H1 (cell line): ENCODE measurements at regions not wholly inside any gene's neighbourhood (a gene's known extent, or its start where the extent isn't known, plus 50 kb on each side); places are given as distances from the start of the nearest gene placed in this dataset.
A peak's percentile ranks its signal among the peaks of the same experiment; 100 is the strongest.

Source experiments
- CTCF ChIA-PET: fragments of 300-600 bp; sonication (Branson Sonifier 250); formaldehyde crosslinking; loops from one replicate; lab custom pipeline; 2021; ENCODE audit not compliant: partially characterized antibody; lab: Charles Lee
- POLR2A ChIA-PET: fragments of 300-600 bp; sonication (Branson Sonifier 250); formaldehyde crosslinking; loops from one replicate; lab custom pipeline; 2021; ENCODE audit warnings: inconsistent platforms; ENCODE audit not compliant: partially characterized antibody; lab: Charles Lee
- DNase-seq, 2 experiments: peaks; one replicate each; pipeline versions ENCODE4 v3.0.0 to v3.0.0-alpha.2; 2010 to 2022; ENCODE audit warnings: low spot score in 2 of 2, low read depth in 1 of 2, mixed read lengths in 1 of 2
- FAIRE-seq: peaks from 2 replicates; lab custom pipeline; 2011; peaks lifted over from hg19 to GRCh38; lab: Jason Lieb, UNC
- H2AFZ ChIP-seq: 2 replicates; pipeline ENCODE4 v1.8.1; 2012; ENCODE audit warnings: low read length, inconsistent platforms
- H2AK5ac ChIP-seq: 2 replicates; pipeline ENCODE4 v1.6.1; 2013; ENCODE audit warnings: low read depth, low read length
- H2BK120ac ChIP-seq: replicated peaks from 2 replicates; pipeline ENCODE3; 2013; ENCODE audit warnings: low read depth, low read length, inconsistent platforms
- H2BK12ac ChIP-seq: 2 replicates; pipeline ENCODE4 v1.6.1; 2013; ENCODE audit warnings: low read depth, low read length
- H2BK15ac ChIP-seq: 2 replicates; pipeline ENCODE4 v1.6.1; 2013; ENCODE audit warnings: low read length
- H2BK20ac ChIP-seq: 2 replicates; pipeline ENCODE4 v1.6.1; 2013; ENCODE audit warnings: low read length
- H2BK5ac ChIP-seq: 2 replicates; pipeline ENCODE4 v1.6.1; 2013; ENCODE audit warnings: low read depth, low read length
- H3K14ac ChIP-seq: 2 replicates; pipeline ENCODE4 v1.6.1; 2013; ENCODE audit warnings: inconsistent platforms; ENCODE audit not compliant: insufficient read length
- H3K18ac ChIP-seq: 2 replicates; pipeline ENCODE4 v1.6.1; 2013; ENCODE audit warnings: low read length; ENCODE audit errors: extremely low read depth
- H3K23ac ChIP-seq: 2 replicates; pipeline ENCODE4 v1.6.1; 2013; ENCODE audit warnings: inconsistent platforms; ENCODE audit not compliant: insufficient read length
- H3K23me2 ChIP-seq: 2 replicates; pipeline ENCODE4 v1.6.1; 2013; ENCODE audit warnings: low read depth, low read length
- H3K27ac ChIP-seq: 2 replicates; pipeline ENCODE4 v1.6.1; 2011; ENCODE audit warnings: low read depth, low read length, inconsistent platforms
- H3K27me3 ChIP-seq, 4 experiments: replicated peaks in 1 of 4; 1 replicate in 1 of 4; 2 replicates in 3 of 4; pipeline versions ENCODE4 v1.6.1 to v1.8.1; 2011 to 2013; ENCODE audit warnings: low read length in 3 of 4, mild to moderate bottlenecking in 3 of 4, inconsistent platforms in 2 of 4, mixed read lengths in 2 of 4, moderate library complexity in 1 of 4; ENCODE audit not compliant: control insufficient read depth in 3 of 4, insufficient read depth in 3 of 4; ENCODE audit errors: extremely low read depth in 1 of 4
- H3K36me3 ChIP-seq, 4 experiments: 2 replicates each; pipeline versions ENCODE4 v1.6.1 to v1.8.1; 2011 to 2013; ENCODE audit warnings: mild to moderate bottlenecking in 4 of 4, low read length in 3 of 4, moderate library complexity in 2 of 4, control low read depth in 1 of 4, inconsistent platforms in 1 of 4; ENCODE audit not compliant: insufficient read depth in 4 of 4, control insufficient read depth in 2 of 4
- H3K4ac ChIP-seq: replicated peaks from 2 replicates; pipeline ENCODE3; 2013; ENCODE audit warnings: low read length, low read depth, mixed read lengths, inconsistent platforms; ENCODE audit not compliant: insufficient read length
- H3K4me1 ChIP-seq, 4 experiments: replicated peaks in 1 of 4; 1 replicate in 1 of 4; 2 replicates in 3 of 4; pipeline versions ENCODE4 v1.6.1 to v1.8.1; 2011 to 2013; ENCODE audit warnings: low read length in 3 of 4, inconsistent platforms in 2 of 4, mixed read lengths in 1 of 4; ENCODE audit not compliant: insufficient read depth in 4 of 4, control insufficient read depth in 3 of 4
- H3K4me2 ChIP-seq, 2 experiments: 2 replicates each; pipeline versions ENCODE4 v1.6.1 to v1.8.1; 2011 to 2013; ENCODE audit warnings: low read depth in 2 of 2, low read length in 2 of 2, control low read depth in 1 of 2, inconsistent platforms in 1 of 2, mild to moderate bottlenecking in 1 of 2; ENCODE audit not compliant: insufficient read depth in 1 of 2
- H3K4me3 ChIP-seq, 4 experiments: fragments of 200-600, 300-600 bp in 1 of 4; sonication (generic), shearing (Covaris generic), sonication (Bioruptor Twin) in 1 of 4; 2 replicates each; pipeline versions ENCODE4 v1.5.1 to v1.8.1; 2011 to 2016; ENCODE audit warnings: low read length in 4 of 4, low read depth in 3 of 4, control low read depth in 2 of 4, inconsistent platforms in 2 of 4, mild to moderate bottlenecking in 2 of 4, mixed read lengths in 1 of 4, moderate library complexity in 1 of 4; ENCODE audit not compliant: insufficient read depth in 2 of 4; ENCODE audit errors: extremely low read depth in 1 of 4
- H3K56ac ChIP-seq: replicated peaks from 2 replicates; pipeline ENCODE3; 2013; ENCODE audit warnings: low read depth, mild to moderate bottlenecking, mixed read lengths, low read length, inconsistent platforms; ENCODE audit not compliant: insufficient read length
- H3K79me1 ChIP-seq: 2 replicates; pipeline ENCODE4 v1.6.1; 2013; ENCODE audit warnings: low read depth, low read length, control low read depth
- H3K79me2 ChIP-seq, 2 experiments: 2 replicates each; pipeline versions ENCODE4 v1.6.1 to v1.8.1; 2012 to 2013; ENCODE audit warnings: low read length in 2 of 2, mild to moderate bottlenecking in 2 of 2, inconsistent platforms in 1 of 2; ENCODE audit not compliant: insufficient read depth in 2 of 2, control insufficient read depth in 1 of 2
- H3K9ac ChIP-seq, 4 experiments: replicated peaks in 1 of 4; 1 replicate in 1 of 4; 2 replicates in 3 of 4; pipeline versions ENCODE4 v1.6.1 to v1.8.1; 2011 to 2013; ENCODE audit warnings: low read depth in 3 of 4, low read length in 3 of 4, control low read depth in 2 of 4, mild to moderate bottlenecking in 2 of 4, moderate library complexity in 2 of 4, inconsistent platforms in 1 of 4; ENCODE audit errors: extremely low read depth in 1 of 4
- H3K9me3 ChIP-seq, 2 experiments: 2 replicates each; pipeline versions ENCODE4 v1.6.1 to v1.8.1; 2012 to 2013; ENCODE audit warnings: mild to moderate bottlenecking in 2 of 2, moderate library complexity in 2 of 2, control low read depth in 1 of 2, inconsistent platforms in 1 of 2, low read depth in 1 of 2, low read length in 1 of 2, mixed read lengths in 1 of 2; ENCODE audit not compliant: insufficient read depth in 2 of 2
- H4K20me1 ChIP-seq, 2 experiments: replicated peaks in 1 of 2; 2 replicates each; pipeline versions ENCODE3 to v1.8.1; 2011 to 2013; ENCODE audit warnings: inconsistent platforms in 2 of 2, low read length in 2 of 2, mild to moderate bottlenecking in 1 of 2; ENCODE audit not compliant: insufficient read depth in 2 of 2, control insufficient read depth in 1 of 2
- H4K5ac ChIP-seq: 2 replicates; pipeline ENCODE4 v1.6.1; 2013; ENCODE audit warnings: low read length, low read depth, mixed read lengths, inconsistent platforms; ENCODE audit not compliant: insufficient read length
- H4K8ac ChIP-seq: 2 replicates; pipeline ENCODE4 v1.8.0; 2013; ENCODE audit warnings: mild to moderate bottlenecking, moderate library complexity, low read length, inconsistent platforms; ENCODE audit not compliant: insufficient read depth; ENCODE audit errors: extremely low read depth
- H4K91ac ChIP-seq: replicated peaks from 2 replicates; pipeline ENCODE3; 2013; ENCODE audit warnings: low read length, mixed read lengths, inconsistent platforms; ENCODE audit not compliant: insufficient read length
- ASH2L ChIP-seq: fragments of 200-600, 300-600 bp; sonication (generic); IDR thresholded peaks from one replicate; pipeline ENCODE4 v1.7.1; 2017; ENCODE audit warnings: low read length
- CHD1 ChIP-seq: IDR thresholded peaks from 2 replicates; pipeline ENCODE4 v1.6.1; 2012; ENCODE audit warnings: low read depth, low read length, improper control_type of control experiment
- EP300 ChIP-seq, 2 experiments: IDR thresholded peaks; 1 replicate in 1 of 2; 2 replicates in 1 of 2; pipeline ENCODE4 v1.6.1; 2011 to 2012; ENCODE audit warnings: low read depth in 2 of 2, low read length in 2 of 2, mild to moderate bottlenecking in 2 of 2, borderline replicate concordance in 1 of 2, inconsistent platforms in 1 of 2, moderate library complexity in 1 of 2
- FOSL1 ChIP-seq: IDR thresholded peaks from 2 replicates; pipeline ENCODE4 v1.6.1; 2011; ENCODE audit warnings: mild to moderate bottlenecking, low read depth, low read length, moderate library complexity; ENCODE audit not compliant: insufficient read depth
- POU5F1 ChIP-seq: IDR thresholded peaks from 2 replicates; pipeline ENCODE4 v1.6.1; 2011; ENCODE audit warnings: low read depth, mild to moderate bottlenecking, low read length, moderate library complexity
- WGBS, 2 experiments: shearing (Covaris generic) in 1 of 2; methylation state at CpG; one replicate each; pipeline versions ENCODE4 v1.1.6 to v1.1.7; 2013 to 2015; ENCODE audit warnings: low lambda C conversion rate in 2 of 2, mixed read lengths in 2 of 2, inconsistent platforms in 1 of 2, low coverage in 1 of 2, missing lambda C conversion rate in 1 of 2; ENCODE audit not compliant: insufficient replicate concordance in 2 of 2, insufficient coverage in 1 of 2, insufficient read length in 1 of 2; ENCODE audit errors: extremely low coverage in 1 of 2, missing lambda C conversion rate in 1 of 2; 5-methylcytosine and 5-hydroxymethylcytosine counted together
- TF ChIP-seq, protein P1 (sequence below): IDR thresholded peaks from 2 replicates; pipeline ENCODE4 v1.6.1; 2011; ENCODE audit warnings: low read length, improper control_type of control experiment

DNA sequence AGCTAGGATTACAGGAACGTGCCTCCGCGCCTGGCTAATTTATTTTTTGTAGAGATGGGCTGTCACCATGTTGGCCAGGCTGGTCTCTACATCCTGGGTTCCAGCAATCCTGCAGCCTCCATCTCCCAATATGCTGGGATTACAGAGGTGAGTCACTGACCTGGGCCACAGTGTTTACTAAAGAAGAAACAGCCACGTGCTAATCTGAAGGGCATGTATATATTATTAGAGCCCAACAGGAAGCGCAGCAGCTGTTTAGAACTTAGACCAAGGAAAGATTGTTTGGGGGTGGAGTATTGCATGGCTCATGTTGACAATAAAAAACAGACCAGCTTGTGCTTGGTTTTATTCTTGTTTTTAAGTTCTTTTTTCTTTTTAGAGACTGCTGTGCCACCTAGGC, 60.2 kb downstream of the HAPSTR1 start:
- H3K36me3 ChIP-seq, result no peaks in the 10 kb centered on the region
- no peak overlapping the region for H2BK15ac ChIP-seq
- POLR2A ChIA-PET, result interaction anchor here (1.8 kb wide), 1 partner anchor 12 kb away, joined by 3 read pairs; no protein-coding TSS in a partner anchor
- H2AK5ac ChIP-seq, result no peak overlapping the region
- H3K4me3 ChIP-seq, result no peak overlapping the region
- H3K27me3 ChIP-seq, result no peaks in the 10 kb centered on the region
- TF ChIP-seq CHD1, result no peak
- no peak for TF ChIP-seq ASH2L
- no peak for TF ChIP-seq FOSL1
- TF ChIP-seq, protein P1, sequence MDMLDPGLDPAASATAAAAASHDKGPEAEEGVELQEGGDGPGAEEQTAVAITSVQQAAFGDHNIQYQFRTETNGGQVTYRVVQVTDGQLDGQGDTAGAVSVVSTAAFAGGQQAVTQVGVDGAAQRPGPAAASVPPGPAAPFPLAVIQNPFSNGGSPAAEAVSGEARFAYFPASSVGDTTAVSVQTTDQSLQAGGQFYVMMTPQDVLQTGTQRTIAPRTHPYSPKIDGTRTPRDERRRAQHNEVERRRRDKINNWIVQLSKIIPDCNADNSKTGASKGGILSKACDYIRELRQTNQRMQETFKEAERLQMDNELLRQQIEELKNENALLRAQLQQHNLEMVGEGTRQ, result no peak
- TF ChIP-seq POU5F1, result no peak
- TF ChIP-seq EP300 (IDR thresholded peaks at IDR 0.05; ENCODE audit: borderline replicate concordance in 1 of 2, low read depth in 2 of 2, low read length in 2 of 2), result no peak
- TF ChIP-seq, all 59 proteins: peak for 0
- H3K14ac ChIP-seq, result no peak overlapping the region
- H2BK20ac ChIP-seq, result peak overlapping the region; percentile 64; the same call in 1 of the 2 replicates
- no peak overlapping the region for H4K8ac ChIP-seq
- H2AFZ ChIP-seq, result no peak overlapping the region
- H4K5ac ChIP-seq, result no peak overlapping the region
- no peak overlapping the region for H4K91ac ChIP-seq
- peaks cover 7% of the 10 kb centered on the region; the same call in 1 of the 2 replicates for H3K23me2 ChIP-seq
- no peak overlapping the region for H3K27ac ChIP-seq
- WGBS, 2 experiments, result 65% methylated on average over 5 of the region's 5 CpGs; no CpG with 5 or more reads in 1 of the 2 experiments
- H3K18ac ChIP-seq, result no peak overlapping the region; the same call in 1 of the 2 replicates
- H3K4ac ChIP-seq, result no peak overlapping the region
- no peak overlapping the region for H3K4me2 ChIP-seq
- H2BK120ac ChIP-seq, result no peak overlapping the region
- H3K79me2 ChIP-seq, result no peaks in the 10 kb centered on the region
- H4K20me1 ChIP-seq, result peaks cover 0 to 3% of the 10 kb centered on the region in 2 experiments
- no peak overlapping the region for H3K56ac ChIP-seq
- CTCF ChIA-PET, result interaction anchor here (0.7 to 1.6 kb wide), 5 partner anchors 9 to 1029 kb away, joined by 3 to 10 read pairs (median 5); no protein-coding TSS in a partner anchor
- no peak for DNase-seq
- peaks cover 10 to 22% (median 16%) of the 10 kb centered on the region in 4 experiments; a peak in 6 of 7 replicates for H3K4me1 ChIP-seq
- no peak overlapping the region for H3K9ac ChIP-seq
- H2BK12ac ChIP-seq, result no peak overlapping the region
- H3K23ac ChIP-seq, result no peak overlapping the region
- no peaks in the 10 kb centered on the region for H3K79me1 ChIP-seq
- H2BK5ac ChIP-seq, result no peak overlapping the region
- H3K9me3 ChIP-seq, result no peaks in the 10 kb centered on the region
- FAIRE-seq, result no peak
